AG08396 (cell line): ENCODE measurements at regions not wholly inside any gene's neighbourhood (a gene's known extent, or its start where the extent isn't known, plus 50 kb on each side); places are given as distances from the start of the nearest gene placed in this dataset.

Source experiments
- DNase-seq: peaks from one replicate; pipeline ENCODE4 v3.0.0; 2012; ENCODE audit warnings: low spot score, mixed read lengths

- no peak for DNase-seq
Measured at GRCh38 chr16:73448970-73449369, 401.0 kb upstream of the ZFHX3 start.

- DNase-seq = no peak
Measured at GRCh38 chr16:73447846-73448245, 399.9 kb upstream of the ZFHX3 start.

- DNase-seq = no peak
Measured at GRCh38 chr16:73434621-73435020, 386.7 kb upstream of the ZFHX3 start.

- DNase-seq = no peak
Measured at GRCh38 chr16:73433731-73434307, 385.9 kb upstream of the ZFHX3 start.

GRCh38 chr16:73432850-73433730 lies 385.2 kb upstream of the ZFHX3 start:
- DNase-seq = no peak

GRCh38 chr16:73430138-73430537 lies 382.2 kb upstream of the ZFHX3 start:
- DNase-seq = no peak

GRCh38 chr16:73428121-73428520 lies 380.2 kb upstream of the ZFHX3 start:
- no peak for DNase-seq

- no peak for DNase-seq
Measured at GRCh38 chr16:73427164-73427563, 379.2 kb upstream of the ZFHX3 start.

- no peak for DNase-seq
Measured at GRCh38 chr16:73426433-73427160, 378.7 kb upstream of the ZFHX3 start.

GRCh38 chr16:73420676-73421075 lies 372.7 kb upstream of the ZFHX3 start:
- DNase-seq = no peak

- DNase-seq = no peak
Measured at GRCh38 chr16:73420244-73420643, 372.3 kb upstream of the ZFHX3 start.

GRCh38 chr16:73418691-73419090 lies 370.8 kb upstream of the ZFHX3 start:
- no peak for DNase-seq

- no peak for DNase-seq
Measured at GRCh38 chr16:73418051-73418450, 370.1 kb upstream of the ZFHX3 start.

- no peak for DNase-seq
Measured at GRCh38 chr16:73415286-73415685, 367.4 kb upstream of the ZFHX3 start.

GRCh38 chr16:73414638-73415037 lies 366.7 kb upstream of the ZFHX3 start:
- DNase-seq = no peak

GRCh38 chr16:73413830-73414190 lies 365.9 kb upstream of the ZFHX3 start:
- no peak for DNase-seq

GRCh38 chr16:73413091-73413829 lies 365.3 kb upstream of the ZFHX3 start:
- no peak for DNase-seq

GRCh38 chr16:73412416-73412815 lies 364.5 kb upstream of the ZFHX3 start:
- no peak for DNase-seq

GRCh38 chr16:73408716-73409115 lies 360.8 kb upstream of the ZFHX3 start:
- DNase-seq = no peak

GRCh38 chr16:73408311-73408710 lies 360.4 kb upstream of the ZFHX3 start:
- DNase-seq = no peak

GRCh38 chr16:73405851-73406250 lies 357.9 kb upstream of the ZFHX3 start:
- DNase-seq = peak; percentile 13

- no peak for DNase-seq
Measured at GRCh38 chr16:73404001-73404400, 356.1 kb upstream of the ZFHX3 start.
